BLaER1 treated with 17β-estradiol and CSF1 and Interleukin-3, amounts not matched to agents 10 nM and 100 nM (cell line): ENCODE measurements at regions not wholly inside any gene's neighbourhood (a gene's known extent, or its start where the extent isn't known, plus 50 kb on each side); places are given as distances from the start of the nearest gene placed in this dataset.

ENCODE experiments used
- H3K27ac ChIP-seq, 11 experiments: shearing (Covaris generic); formaldehyde crosslinking; 2 replicates each; pipeline ENCODE4 v1.8.1; 2022
- H3K27me3 ChIP-seq, 11 experiments: shearing (Covaris generic); formaldehyde crosslinking; 2 replicates each; pipeline ENCODE4 v1.8.1; 2022
- H3K36me3 ChIP-seq, 11 experiments: shearing (Covaris generic); formaldehyde crosslinking; 2 replicates each; pipeline ENCODE4 v1.8.1; 2022
- H3K4me1 ChIP-seq, 10 experiments: shearing (Covaris generic); formaldehyde crosslinking; 2 replicates each; pipeline ENCODE4 v1.8.1; 2022
- H3K4me2 ChIP-seq, 11 experiments: shearing (Covaris generic); formaldehyde crosslinking; 2 replicates each; pipeline ENCODE4 v1.8.1; 2022
- H3K4me3 ChIP-seq, 10 experiments: shearing (Covaris generic); formaldehyde crosslinking; 2 replicates each; pipeline ENCODE4 v1.8.1; 2022
- H3K9ac ChIP-seq, 11 experiments: shearing (Covaris generic); formaldehyde crosslinking; 2 replicates each; pipeline ENCODE4 v1.8.1; 2022
- H3K9me3 ChIP-seq, 11 experiments: shearing (Covaris generic); formaldehyde crosslinking; replicated peaks in 1 of 11; 2 replicates each; pipeline ENCODE4 v1.8.1; 2022
- H4K20me1 ChIP-seq, 11 experiments: shearing (Covaris generic); formaldehyde crosslinking; 2 replicates each; pipeline ENCODE4 v1.8.1; 2022
- Cebpa-rat ChIP-seq, 11 experiments: shearing (Covaris generic); IDR thresholded peaks; 2 replicates each; pipeline ENCODE4 v1.8.1; 2022

- TF ChIP-seq Cebpa-rat (IDR thresholded peaks at IDR 0.05) = no peak
- H3K9me3 ChIP-seq = peaks cover 0 to 17% (median 11%) of the 10 kb centered on the region in 11 experiments; a peak in 11 of 22 replicates
- H3K4me3 ChIP-seq = no peak overlapping the region
Measured at GRCh38 chr16:62913924-62914323, 877.7 kb upstream of the CDH8 start.

GRCh38 chr16:62913333-62913732 lies 877.1 kb upstream of the CDH8 start:
- Histone ChIP-seq H3K27me3 (no peaks in the 10 kb centered on the region), H3K9me3 (peaks cover 0 to 17% (median 11%) of the 10 kb centered on the region in 11 experiments; a peak in 11 of 22 replicates), H4K20me1 (no peaks in the 10 kb centered on the region), H3K36me3 (no peaks in the 10 kb centered on the region), H3K27ac (no peak overlapping the region), H3K4me2 (no peak overlapping the region), H3K4me3 (no peak overlapping the region), H3K4me1 (no peaks in the 10 kb centered on the region), H3K9ac (no peak overlapping the region)
- TF ChIP-seq Cebpa-rat (IDR thresholded peaks at IDR 0.05) = no peak

More at GRCh38 chr16:62913924-62914323, 877.7 kb upstream of the CDH8 start:
- Histone ChIP-seq H3K36me3 (no peaks in the 10 kb centered on the region), H3K4me1 (no peaks in the 10 kb centered on the region), H3K4me2 (no peak overlapping the region), H3K27ac (no peak overlapping the region), H4K20me1 (no peaks in the 10 kb centered on the region), H3K9ac (no peak overlapping the region), H3K27me3 (no peaks in the 10 kb centered on the region)

DNA sequence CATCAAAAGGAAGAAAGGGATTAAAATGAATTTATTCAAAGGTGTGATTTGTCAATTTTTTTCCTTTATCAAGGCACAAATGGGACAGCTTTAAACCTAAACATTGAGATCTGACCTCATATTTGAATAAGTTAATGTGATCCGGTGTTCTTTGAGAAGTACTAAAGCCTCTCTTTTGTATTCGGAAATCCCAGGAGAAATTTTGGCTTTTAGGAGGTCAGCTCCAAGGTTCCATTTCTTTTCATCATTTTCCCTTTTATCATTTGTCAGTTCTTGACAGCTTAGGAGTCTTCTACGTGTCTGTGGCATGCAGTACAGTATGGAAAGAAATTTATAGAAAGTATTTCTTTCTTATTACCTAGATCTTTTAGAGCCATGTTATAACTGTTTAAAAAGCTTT lies 873.4 kb upstream of the CDH8 start:
- Histone ChIP-seq H3K4me1 (no peaks in the 10 kb centered on the region), H3K9me3 (peaks cover 0 to 17% (median 11%) of the 10 kb centered on the region in 11 experiments; a peak in 11 of 22 replicates), H3K27ac (no peak overlapping the region), H3K4me2 (no peak overlapping the region), H4K20me1 (no peaks in the 10 kb centered on the region), H3K27me3 (no peaks in the 10 kb centered on the region), H3K9ac (no peak overlapping the region), H3K4me3 (no peak overlapping the region), H3K36me3 (no peaks in the 10 kb centered on the region)
- no peak for TF ChIP-seq Cebpa-rat (IDR thresholded peaks at IDR 0.05)

DNA sequence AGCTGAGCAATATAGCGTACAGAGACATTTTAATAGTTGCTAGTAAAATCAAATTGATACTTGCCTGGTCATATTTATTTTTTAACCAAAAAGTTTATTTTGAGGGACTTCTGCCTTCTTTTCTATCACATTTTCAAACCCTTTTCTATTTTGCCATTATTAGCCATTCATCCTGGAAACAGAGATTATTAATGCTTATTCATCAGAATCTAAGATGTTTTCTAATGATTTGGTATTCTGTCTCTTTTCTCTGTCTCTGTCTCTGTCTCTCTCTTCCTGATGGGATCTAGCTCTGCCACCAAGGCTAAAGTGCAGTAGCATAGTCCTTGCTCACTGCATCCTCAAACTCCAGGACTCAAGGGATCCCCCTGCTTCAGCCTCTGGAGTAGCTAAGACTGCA lies 871.3 kb upstream of the CDH8 start:
- Histone ChIP-seq H3K4me3 (no peak overlapping the region), H3K4me2 (no peak overlapping the region), H3K27me3 (no peaks in the 10 kb centered on the region), H3K4me1 (no peaks in the 10 kb centered on the region), H3K9ac (no peak overlapping the region), H3K27ac (no peak overlapping the region), H3K36me3 (no peaks in the 10 kb centered on the region), H4K20me1 (no peaks in the 10 kb centered on the region), H3K9me3 (peaks cover 0 to 17% (median 11%) of the 10 kb centered on the region in 11 experiments; a peak in 11 of 22 replicates)
- no peak for TF ChIP-seq Cebpa-rat (IDR thresholded peaks at IDR 0.05)

- TF ChIP-seq Cebpa-rat (IDR thresholded peaks at IDR 0.05) = no peak
- no peak overlapping the region for H3K4me2 ChIP-seq
- no peak overlapping the region for H3K4me3 ChIP-seq
- H4K20me1 ChIP-seq = no peaks in the 10 kb centered on the region
- no peaks in the 10 kb centered on the region for H3K4me1 ChIP-seq
- no peaks in the 10 kb centered on the region for H3K27me3 ChIP-seq
- H3K9me3 ChIP-seq = no peaks in the 10 kb centered on the region
- H3K36me3 ChIP-seq = no peaks in the 10 kb centered on the region
- no peak overlapping the region for H3K9ac ChIP-seq
- no peak overlapping the region for H3K27ac ChIP-seq
Measured at GRCh38 chr16:62903961-62904502, 867.8 kb upstream of the CDH8 start.

DNA sequence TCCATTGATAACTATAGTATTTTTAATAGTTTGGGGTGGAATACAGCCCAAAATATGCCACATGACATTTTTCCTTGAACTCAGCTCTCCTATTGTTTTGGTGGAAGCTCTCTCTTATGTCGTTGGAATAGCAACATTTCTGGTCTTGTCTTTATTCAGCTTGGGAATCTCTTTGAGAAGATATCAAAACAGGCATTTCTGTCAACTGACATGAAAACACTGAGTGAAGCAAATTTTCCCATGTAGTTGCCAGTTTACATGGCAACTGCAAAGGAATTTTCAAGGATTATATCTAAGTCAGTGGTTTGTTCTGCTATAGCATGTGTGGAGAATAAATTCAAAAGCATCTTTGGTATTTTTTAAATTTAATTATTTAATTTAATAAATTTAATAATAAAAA lies 863.5 kb upstream of the CDH8 start:
- Histone ChIP-seq H3K4me1 (no peaks in the 10 kb centered on the region), H3K36me3 (no peaks in the 10 kb centered on the region)

DNA sequence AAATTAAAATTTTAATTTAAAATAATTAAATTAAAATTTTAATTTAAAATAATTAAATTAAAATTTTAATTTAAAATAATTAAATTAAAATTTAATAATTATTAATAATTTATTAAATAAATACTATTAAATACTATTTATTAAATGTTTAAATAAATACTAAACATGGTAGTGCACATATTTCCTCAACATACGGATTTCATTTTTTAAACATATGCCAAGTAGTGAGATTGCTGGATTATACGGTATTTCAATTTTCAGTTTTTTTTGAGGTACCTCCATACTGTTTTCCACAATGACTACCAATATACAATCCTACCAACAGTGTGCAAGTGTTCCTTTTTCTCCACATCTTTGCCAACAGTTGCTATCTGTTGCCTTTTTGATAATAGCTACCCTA lies 852.9 kb upstream of the CDH8 start:
- Histone ChIP-seq H4K20me1 (no peaks in the 10 kb centered on the region), H3K36me3 (no peaks in the 10 kb centered on the region), H3K4me3 (no peak overlapping the region), H3K9ac (no peak overlapping the region), H3K4me2 (no peak overlapping the region), H3K4me1 (no peaks in the 10 kb centered on the region), H3K9me3 (peaks cover 0 to 12% (median 9%) of the 10 kb centered on the region in 11 experiments; a peak in 12 of 22 replicates), H3K27me3 (no peaks in the 10 kb centered on the region), H3K27ac (no peak overlapping the region)
- TF ChIP-seq Cebpa-rat (IDR thresholded peaks at IDR 0.05) = no peak

More for the DNA sequence above, 863.5 kb upstream of the CDH8 start:
- no peak overlapping the region for H3K9ac ChIP-seq
- no peaks in the 10 kb centered on the region for H3K9me3 ChIP-seq
- H4K20me1 ChIP-seq = no peaks in the 10 kb centered on the region
- H3K4me3 ChIP-seq = no peak overlapping the region
- H3K27ac ChIP-seq = no peak overlapping the region
- no peaks in the 10 kb centered on the region for H3K27me3 ChIP-seq
- TF ChIP-seq Cebpa-rat (IDR thresholded peaks at IDR 0.05) = no peak
- H3K4me2 ChIP-seq = no peak overlapping the region

GRCh38 chr16:62883509-62883908 lies 847.3 kb upstream of the CDH8 start:
- Histone ChIP-seq H3K4me3 (no peak overlapping the region), H3K27me3 (no peaks in the 10 kb centered on the region), H3K9ac (no peak overlapping the region), H4K20me1 (no peaks in the 10 kb centered on the region), H3K9me3 (peaks cover 0 to 4% (median 0%) of the 10 kb centered on the region in 11 experiments; a peak in 3 of 22 replicates), H3K27ac (no peak overlapping the region), H3K36me3 (no peaks in the 10 kb centered on the region), H3K4me1 (no peaks in the 10 kb centered on the region), H3K4me2 (no peak overlapping the region)
- TF ChIP-seq Cebpa-rat (IDR thresholded peaks at IDR 0.05) = no peak

- peaks cover 0 to 7% (median 0%) of the 10 kb centered on the region in 11 experiments; a peak in 4 of 22 replicates for H3K9me3 ChIP-seq
- H3K9ac ChIP-seq = no peak overlapping the region
- no peak for TF ChIP-seq Cebpa-rat (IDR thresholded peaks at IDR 0.05)
Measured at GRCh38 chr16:62882552-62883221, 846.4 kb upstream of the CDH8 start.

GRCh38 chr16:62876133-62876532 lies 839.9 kb upstream of the CDH8 start:
- H3K36me3 ChIP-seq = no peaks in the 10 kb centered on the region
- TF ChIP-seq Cebpa-rat (IDR thresholded peaks at IDR 0.05) = no peak

More at GRCh38 chr16:62882552-62883221, 846.4 kb upstream of the CDH8 start:
- Histone ChIP-seq H3K36me3 (no peaks in the 10 kb centered on the region), H3K4me3 (no peak overlapping the region), H3K27ac (no peak overlapping the region), H4K20me1 (no peaks in the 10 kb centered on the region), H3K4me2 (no peak overlapping the region), H3K27me3 (no peaks in the 10 kb centered on the region), H3K4me1 (no peaks in the 10 kb centered on the region)

More at GRCh38 chr16:62876133-62876532, 839.9 kb upstream of the CDH8 start:
- Histone ChIP-seq H3K27ac (no peak overlapping the region), H3K4me2 (no peak overlapping the region), H3K9ac (no peak overlapping the region), H3K27me3 (no peaks in the 10 kb centered on the region), H3K4me1 (no peaks in the 10 kb centered on the region), H4K20me1 (no peaks in the 10 kb centered on the region), H3K9me3 (peaks cover 0 to 3% (median 0%) of the 10 kb centered on the region in 11 experiments; a peak in 1 of 22 replicates), H3K4me3 (no peak overlapping the region)
